NCI-H1092 (cell line): ENCODE measurements at regions not wholly inside any gene's neighbourhood (a gene's known extent, or its start where the extent isn't known, plus 50 kb on each side); places are given as distances from the start of the nearest gene placed in this dataset.
"Not testable (repeated sequence)": the region's sequence is repeated elsewhere in the genome, so short reads cannot be mapped to it uniquely, and the experiment has no call there.

ENCODE experiments used
- DNase-seq: peaks from one replicate; lab custom pipeline; 2025; lab: John Stamatoyannopoulos, UW

DNA sequence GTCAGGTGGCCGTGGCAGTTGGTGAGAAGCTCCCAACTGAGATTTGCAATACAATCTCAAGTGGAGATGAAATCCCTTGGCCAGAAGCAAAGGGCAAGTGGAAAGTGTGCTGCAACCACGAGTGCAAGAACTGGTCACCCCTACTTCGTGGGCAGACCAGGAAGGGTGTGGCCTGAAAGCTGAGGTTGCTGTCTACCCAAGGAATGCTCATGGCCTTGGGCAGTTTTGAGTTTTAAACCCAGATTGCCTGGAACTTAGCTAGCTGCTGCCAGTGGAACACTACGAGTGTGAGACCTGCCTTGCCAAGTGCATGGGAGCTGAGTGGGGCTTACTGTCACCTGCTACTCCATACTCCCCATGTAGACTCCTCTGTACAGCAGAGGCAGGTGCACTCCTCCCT lies 113.3 kb upstream of the FAT3 start:
- no peak for DNase-seq

DNA sequence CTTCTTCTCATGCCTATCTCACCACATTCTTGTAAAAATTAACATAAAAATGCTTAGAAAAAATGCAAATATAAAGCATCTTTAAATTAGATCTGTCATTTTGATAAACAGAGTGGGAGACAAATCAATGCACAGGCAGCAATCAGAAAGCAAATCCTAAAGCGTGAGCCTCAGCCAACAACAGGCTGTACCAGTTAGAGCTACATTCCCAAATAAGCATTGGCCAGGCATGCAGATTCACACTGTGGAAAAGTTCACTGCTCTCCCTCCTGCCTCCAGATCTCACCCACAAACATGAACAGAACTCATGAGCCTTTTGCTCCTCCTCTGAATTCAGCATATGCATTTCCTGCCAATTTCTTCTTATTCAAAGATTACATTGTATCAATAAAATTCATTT lies 115.2 kb upstream of the FAT3 start:
- DNase-seq: no peak

DNA sequence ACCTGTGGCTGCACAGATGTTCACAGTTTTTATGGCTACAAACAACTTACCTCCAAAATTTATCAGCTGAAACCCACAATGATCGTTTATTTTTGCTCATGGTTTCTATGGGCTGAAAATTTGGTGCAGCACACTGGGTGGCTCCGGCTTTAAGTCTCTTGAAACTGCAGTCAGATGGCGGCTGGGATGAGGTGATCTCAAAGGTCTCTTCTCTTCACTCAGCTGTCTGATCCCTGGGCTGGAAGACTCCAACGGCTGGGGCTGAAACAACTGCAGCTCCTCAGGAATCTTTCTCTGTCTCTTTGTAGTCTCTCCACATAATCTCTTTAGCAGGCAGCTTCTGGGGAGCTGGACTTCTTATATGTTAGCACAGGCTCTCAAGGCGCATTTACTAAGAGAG lies 117.3 kb upstream of the FAT3 start:
- no peak for DNase-seq

DNA sequence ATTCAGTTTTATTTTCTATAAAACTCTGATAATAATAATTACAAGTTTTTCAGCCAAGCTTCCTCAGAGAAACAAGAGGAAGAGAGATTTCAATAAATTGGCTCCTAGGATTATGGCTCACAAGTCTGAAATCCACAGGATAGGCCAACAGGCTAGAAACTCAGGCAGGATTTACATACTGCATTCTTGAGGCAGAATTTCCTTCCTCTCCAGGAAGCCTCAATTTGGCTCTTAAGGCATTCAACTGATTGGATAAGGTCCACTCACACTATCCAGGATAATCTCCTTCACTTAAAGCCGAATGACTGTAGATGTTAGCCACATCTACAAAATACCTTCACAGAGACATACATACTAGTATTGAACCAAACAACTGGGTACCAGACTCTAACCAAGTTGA lies 120.3 kb upstream of the FAT3 start:
- no peak for DNase-seq

DNA sequence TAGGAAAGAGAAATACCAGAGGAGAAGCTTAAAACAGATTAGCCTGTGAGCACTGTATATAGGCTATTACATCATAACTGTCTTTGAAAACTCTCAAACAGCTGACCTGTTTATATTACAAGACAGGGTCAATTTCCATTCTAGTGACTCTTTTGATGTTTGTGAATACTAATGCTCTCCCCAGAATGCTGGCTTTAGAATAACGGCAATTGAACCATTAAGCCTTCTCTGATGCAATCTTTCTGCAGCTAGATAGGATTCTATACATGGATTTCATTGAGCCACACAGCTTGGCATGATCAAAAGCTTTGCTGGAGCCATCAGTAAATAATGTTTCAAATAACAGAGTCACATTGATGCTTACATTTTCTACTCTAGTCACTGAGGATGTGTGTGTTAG lies 122.7 kb upstream of the FAT3 start:
- no peak for DNase-seq

DNA sequence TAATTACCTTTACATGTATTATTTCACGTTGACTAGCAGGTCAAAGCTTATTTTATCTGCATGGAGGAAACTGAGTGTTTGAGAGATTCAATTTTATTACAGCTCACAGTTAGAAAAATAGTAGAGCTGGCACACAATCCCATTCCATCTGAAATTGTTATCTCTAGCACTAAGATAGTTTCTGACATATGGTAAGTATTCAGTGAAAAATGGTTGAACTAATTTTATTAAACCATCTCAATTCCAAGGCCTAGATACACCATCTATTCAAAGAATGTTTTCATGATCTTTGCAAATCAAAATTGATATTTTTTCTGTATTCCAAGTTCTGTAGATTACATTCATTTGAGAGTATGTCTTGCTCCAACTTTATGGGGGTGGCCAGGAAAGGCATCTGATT lies 125.4 kb upstream of the FAT3 start:
- DNase-seq: no peak

DNA sequence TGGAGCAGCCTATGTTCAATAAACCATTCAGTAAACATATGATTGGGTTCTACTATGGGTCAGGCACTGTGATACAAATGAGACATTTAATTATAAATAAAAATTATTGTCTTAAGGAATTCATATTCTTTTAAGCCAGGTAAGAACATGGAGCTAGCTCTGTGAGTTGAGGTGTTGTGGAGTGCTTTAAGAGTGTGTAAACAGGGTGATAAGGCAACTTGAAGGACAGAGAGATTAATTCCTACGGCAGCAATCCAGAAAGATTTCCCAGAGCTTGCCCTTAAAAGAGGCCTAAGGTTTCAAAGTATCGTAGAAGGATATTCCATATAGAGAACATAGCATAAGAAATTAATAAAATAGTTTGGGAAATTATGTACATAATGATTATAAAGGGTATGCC lies 126.4 kb upstream of the FAT3 start:
- DNase-seq: no peak

DNA sequence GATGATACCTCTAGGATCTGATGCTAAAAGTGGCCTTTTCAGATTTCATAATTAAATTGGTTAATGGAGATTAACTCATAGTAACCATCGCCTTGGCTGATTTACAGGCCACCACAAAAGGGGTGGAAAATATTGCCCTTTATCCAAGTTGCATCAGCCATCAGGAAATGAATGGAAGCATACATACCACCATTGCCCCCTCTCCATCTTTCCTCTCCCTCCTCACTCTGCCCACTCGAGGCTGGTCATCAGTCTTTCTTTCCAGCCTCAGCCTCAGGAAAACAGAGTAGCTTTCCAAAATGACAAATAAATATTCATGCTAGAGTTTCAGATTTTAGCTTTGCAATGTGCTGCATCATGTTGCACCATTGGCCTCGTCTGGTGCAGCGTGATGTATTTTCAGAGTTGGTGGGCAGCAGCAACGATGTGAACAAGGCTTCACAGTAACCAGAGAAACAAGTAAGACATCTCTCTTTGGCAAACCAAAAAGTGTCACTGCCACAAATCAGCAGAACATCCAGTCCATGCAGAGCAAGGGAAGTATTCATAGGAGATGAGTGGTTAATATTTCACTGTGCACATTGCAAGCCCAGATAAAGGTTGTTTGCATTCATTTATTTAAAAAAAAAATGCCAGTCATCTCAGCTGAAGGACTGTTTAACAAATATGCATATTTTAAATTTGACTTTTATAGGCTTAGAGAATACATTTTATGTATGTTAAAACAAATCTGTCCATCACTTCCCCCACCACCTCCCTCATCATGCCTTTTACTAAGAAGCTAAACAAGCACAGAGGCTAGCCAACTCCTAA lies 136.7 kb upstream of the FAT3 start:
- no peak for DNase-seq

DNA sequence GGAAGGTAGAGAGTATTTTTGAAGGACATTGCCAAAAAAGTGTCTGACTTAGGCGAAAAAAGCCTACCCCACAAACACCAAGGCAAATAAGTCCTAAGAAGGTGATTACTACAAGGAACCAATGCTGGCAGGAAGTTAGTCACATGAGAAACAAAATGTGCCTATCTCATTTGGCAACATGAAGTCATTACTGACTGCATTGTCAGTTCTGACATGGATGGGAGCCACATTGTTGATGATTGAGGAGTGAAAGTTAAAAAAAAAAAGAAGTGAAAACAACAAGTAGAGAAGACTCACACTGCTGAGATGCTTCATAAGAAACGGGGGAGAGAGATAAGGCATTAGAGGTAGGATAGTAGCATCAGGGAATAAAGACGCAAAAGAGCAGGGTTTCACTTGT lies 141.5 kb upstream of the FAT3 start:
- DNase-seq: no peak

DNA sequence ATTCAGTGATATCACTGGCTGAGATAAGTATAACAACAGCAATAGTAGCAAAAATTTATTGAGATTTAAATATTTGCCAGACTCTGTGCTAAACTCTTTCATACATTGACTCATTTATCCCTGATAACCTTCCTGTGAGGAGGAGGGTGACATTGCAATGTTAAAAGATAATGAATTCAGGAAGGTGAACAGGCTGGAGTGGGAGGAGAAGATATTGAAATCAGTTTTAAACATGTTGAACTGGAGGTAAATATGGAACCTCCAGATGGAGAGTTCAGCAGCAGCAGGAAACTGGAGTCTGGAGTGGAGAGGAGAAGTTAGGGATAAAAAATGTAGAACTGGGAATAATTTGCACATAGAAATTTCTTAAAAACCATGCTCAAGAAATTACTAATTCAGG lies 142.0 kb upstream of the FAT3 start:
- DNase-seq: no peak

DNA sequence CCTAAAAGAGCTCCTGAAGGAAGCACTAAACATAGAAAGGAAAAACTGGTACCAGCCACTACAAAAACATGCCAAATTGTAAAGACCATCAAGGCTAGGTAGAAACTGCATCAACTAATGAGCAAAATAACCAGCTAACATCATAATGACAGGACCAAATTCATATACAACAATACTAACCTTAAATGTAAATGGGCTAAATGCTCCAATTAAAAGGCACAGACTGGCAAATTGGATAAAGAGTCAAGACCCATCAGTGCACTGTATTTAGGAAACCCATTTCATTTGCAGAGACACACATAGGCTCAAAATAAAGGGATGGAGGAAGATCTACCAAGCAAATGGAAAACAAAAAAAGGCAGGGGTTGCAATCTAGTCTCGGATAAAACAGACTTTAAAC lies 150.1 kb upstream of the FAT3 start:
- DNase-seq: not testable (repeated sequence)

DNA sequence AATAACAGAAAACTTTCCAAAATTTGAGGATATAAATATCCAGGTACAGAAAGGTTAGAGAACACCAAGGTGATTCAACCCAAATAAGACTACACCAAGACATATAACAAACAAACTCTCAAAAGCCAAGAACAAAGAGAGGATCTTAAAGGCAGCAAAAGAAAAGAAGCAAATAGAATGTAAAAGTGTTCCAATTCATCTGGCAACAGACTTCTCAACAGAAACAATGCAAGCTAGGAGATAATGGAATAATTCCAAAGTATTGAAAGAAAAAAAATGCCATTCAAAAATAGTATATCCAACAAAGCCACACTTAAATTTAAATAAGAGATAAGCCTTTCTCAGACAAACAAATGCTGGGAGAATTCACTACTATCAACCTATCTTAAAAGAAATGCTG lies 153.0 kb upstream of the FAT3 start:
- DNase-seq: no peak

DNA sequence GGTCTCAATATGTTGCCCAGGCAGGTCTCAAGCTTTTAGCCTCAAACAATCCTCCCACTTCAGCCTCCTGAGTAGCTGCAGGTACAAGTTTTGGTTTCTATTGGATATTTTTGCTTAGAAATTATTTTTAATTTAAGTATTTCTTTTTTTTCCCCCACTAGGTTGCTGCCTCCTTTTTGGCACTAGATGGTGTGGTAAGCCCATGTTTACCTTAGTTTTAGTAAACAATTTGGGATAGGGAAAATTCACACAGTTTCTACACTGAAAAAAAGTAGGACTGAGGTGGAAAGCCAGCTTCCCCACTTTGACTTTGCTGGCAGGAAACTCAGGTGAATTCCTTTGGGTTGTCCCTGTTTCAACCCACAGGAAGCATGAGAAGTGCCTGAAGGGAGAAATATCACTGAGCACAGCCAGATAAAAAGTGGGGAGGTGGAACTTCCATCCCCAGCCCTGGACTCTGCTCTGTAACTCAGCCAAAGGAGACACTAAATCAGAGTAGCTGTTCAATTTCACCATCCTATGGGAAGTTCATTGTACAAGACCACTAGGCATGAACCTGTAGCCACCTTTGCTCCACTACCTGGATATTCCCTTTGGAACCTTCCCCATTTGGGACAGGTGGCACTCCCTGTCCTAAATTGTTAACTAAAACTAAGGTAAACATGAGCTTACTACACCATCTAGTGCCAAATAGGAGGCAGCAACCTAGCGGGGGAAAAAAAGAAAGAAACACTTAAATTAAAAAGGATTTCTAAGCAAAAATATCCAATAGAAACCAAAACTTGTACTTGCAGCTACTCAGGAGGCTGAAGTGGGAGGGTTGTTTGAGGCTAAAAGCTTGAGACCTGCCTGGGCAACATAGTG lies 154.4 kb upstream of the FAT3 start:
- no peak for DNase-seq

DNA sequence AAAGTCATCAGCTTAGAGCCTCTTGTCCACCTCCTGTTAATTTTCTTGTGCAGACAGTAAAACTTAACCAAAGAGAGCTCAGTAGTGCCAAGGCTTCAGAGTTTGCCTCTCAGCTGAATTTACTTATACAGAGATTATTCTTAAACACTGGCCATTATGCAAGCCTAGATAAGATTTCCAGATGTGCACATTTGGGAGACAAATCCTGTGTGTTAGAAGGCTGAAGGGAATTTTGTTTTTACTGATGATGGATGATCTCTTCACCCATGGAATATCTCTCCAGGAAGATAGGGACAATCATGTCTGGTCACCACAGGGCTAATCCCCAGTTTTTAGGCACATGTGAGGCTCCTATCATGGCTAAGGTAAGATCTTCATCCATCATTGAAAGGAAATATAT lies 157.6 kb upstream of the FAT3 start:
- DNase-seq: no peak

DNA sequence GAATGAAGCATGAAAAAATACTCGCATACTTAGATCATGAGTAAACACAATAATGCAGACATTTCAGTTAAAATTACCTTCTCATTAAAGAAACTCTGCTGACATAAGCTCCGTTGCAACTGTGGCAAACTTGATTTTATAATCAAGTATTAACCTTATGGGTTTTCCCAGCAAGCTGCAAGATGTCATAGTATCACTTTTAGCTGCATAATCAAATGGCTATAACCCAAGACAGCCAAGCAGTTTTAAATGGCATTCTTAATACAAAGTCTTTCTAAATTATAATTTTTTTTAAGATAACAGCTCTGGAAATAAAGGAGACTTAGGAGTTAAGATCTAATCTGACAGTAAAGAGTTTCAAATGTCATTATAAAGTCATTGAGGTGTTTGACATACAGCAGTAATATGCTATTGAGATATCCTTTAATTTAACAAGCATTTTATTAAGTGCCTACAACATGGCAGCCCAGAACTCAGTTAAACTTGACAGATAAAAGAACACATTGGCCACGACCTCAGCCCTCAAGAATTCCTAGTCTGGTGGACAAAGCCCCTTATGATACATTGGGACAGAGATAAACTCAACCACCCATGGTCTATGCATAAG lies 163.1 kb upstream of the FAT3 start:
- DNase-seq: no peak

DNA sequence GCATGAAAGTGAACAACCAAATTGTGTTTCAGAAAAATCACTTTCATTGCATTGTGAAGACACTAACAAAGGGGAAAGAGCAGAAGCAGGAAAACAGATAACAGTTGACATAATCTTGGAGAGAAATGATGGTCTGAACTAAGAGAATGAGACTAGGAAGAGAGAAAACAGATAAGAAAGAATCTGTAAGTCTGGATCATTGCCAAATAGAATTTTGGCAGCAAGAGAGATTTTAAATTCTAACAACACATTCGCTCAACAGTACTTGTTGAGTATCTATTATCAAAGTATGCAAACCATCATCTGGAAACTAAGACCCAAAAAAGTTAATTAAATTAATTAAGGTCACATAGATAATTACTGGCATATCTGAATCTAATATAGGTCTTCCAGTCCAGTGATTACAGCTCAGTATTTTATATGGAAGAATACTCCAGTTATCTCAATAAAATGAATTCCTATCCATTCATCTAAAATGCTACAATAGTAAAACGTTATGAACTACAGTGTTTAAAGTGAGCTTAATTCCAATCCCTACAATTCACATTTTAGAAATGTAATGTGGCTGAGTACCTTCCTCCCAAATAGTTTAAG lies 166.7 kb upstream of the FAT3 start:
- no peak for DNase-seq

DNA sequence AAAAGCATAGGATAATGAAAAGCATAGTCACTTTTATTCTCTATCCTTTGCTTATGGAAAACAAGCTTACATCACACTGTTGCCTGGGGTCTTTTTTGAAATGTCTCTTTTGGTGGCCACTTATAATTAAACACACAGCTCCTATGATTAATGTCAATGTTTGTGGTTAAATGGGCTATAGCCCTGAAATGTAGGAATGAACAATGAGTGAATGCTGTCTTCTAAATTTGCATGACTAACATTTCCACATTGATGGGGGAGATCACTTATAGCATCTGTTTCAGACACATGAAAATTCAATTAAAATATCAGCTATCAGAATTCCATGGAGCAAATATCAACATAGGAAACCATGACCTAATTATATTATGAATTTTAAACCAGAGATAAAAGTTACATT lies 171.4 kb upstream of the FAT3 start:
- no peak for DNase-seq

DNA sequence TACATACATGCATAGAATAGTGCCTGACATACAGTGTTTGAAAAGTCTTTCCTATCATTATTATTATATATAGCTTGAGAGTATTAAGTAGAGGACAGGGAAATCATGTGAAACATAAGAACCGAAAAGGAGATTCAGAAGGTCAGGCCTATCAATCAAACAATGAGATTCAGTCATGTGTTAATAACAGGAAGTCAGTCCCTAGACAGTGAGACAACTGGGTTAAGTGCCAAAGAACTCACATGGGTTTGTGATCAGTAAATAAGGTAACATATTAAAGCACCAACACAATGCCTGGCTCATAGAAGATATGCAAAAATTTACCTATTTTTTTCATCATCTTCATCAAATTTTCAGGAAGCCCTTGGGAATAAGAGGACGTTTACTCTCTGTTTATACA lies 174.3 kb upstream of the FAT3 start:
- DNase-seq: no peak

DNA sequence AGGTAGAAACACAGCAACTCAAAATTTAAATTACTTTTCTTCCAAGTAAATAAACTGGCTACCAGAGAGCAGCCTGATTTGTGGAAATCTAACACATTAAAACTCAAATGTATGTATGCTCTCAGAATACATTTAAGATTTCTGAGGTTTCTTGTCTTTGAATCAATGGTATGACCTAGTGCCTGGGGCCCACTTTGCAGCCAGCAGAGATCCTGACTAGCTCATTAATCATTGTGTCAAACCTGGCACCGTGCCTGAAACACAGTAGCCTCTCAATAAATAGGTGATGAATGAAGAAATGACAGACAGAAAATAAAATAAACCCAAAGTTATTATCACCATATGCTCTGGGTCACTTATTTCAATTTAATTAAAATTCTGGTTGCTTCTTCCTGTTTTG lies 176.2 kb upstream of the FAT3 start:
- no peak for DNase-seq

DNA sequence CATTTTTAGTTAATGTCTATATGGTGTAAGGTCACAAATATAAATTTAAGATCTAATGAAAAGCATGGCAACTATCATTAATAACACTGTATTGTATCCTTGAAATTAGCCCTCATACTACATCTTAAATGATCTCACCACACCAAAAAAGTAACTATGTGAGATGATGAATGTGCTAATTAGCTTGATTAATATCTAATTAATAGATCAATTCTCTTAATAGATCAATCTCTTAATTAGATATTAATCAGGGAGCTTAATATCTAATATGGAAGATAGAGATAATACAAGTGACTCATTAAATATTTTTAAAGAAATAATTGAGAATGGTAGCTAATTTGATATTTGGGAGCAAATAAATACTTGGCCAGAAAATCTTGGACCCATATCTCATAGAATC lies 178.5 kb upstream of the FAT3 start:
- no peak for DNase-seq

DNA sequence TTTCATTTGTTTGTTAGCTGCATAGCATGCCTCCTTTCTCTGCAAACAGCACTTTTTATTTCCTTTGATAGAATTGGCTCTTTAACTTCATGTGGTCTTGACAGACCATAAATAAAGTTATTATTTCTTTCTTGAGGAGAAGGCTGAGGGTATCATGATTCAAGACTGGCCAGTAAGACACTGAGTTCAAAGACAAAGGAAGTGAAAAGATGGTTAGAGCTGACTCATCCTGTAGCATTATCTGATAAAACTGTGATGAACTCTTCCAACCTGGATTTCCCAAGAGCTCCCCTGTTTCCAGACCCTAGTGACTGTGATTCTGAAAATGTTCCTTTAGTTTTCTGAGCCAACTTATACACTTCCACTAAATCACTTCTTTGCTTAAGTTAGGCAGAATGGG lies 179.3 kb upstream of the FAT3 start:
- DNase-seq: no peak

DNA sequence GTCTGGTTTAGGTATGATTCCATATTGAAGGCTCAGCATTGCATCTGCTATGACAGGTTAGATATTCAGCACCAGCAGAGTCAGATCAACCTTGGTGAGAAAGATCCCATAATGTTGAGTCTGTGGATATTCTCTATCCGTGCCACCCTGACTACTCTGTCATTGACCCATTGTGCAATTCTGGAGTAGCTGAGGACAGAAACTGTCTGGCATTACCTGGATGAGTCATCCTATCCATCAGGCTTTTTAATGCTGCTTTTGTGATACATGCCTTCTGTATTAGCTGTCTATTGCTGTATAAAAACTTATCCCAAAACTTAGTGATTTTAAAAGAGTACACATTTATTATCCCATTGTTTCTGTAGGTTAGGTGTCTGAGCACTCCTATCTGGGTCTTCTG lies 189.1 kb upstream of the FAT3 start:
- DNase-seq: no peak

DNA sequence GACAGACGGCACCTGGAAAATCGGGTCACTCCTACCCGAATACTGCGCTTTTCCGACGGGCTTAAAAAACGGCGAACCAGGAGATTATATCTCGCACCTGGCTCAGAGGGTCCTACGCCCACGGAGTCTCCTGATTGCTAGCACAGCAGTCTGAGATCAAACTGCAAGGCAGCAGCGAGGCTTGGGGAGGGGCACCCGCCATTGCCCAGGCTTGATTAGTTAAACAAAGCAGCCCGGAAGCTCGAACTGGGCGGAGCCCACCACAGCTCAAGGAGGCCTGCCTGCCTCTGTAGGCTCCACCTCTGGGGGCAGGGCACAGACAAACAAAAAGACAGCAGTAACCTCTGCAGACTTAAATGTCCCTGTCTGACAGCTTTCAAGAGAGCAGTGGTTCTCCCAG lies 197.5 kb upstream of the FAT3 start:
- DNase-seq: not testable (repeated sequence)
